ENCODE measurements at regions not wholly inside any gene's neighbourhood (a gene's known extent, or its start where the extent isn't known, plus 50 kb on each side); places are given as distances from the start of the nearest gene placed in this dataset.
A peak's percentile ranks its signal among the peaks of the same experiment; 100 is the strongest.

GRCh38 chr7:46468753-46469356 lies 547.8 kb upstream of the IGFBP3 start:
- Histone ChIP-seq H3K27me3 (ENCODE audit: control insufficient read depth, insufficient read depth, low read length) (no peaks in the 10 kb centered on the region), H3K4me3 (ENCODE audit: low read depth, low read length) (no peak overlapping the region), H3K9me3 (ENCODE audit: control insufficient read depth, insufficient read depth, low read length) (peaks cover 45% of the 10 kb centered on the region), H3K27ac (ENCODE audit: low read depth, low read length) (no peak overlapping the region)
- ChIA-PET CTCF (no interaction called here), POLR2A (no interaction called here)
- no peak for TF ChIP-seq CTCF (IDR thresholded peaks at IDR 0.05; ENCODE audit: low read depth, low read length)
- DNase-seq (ENCODE audit: low read depth, low spot score), result no peak

- POLR2A ChIA-PET, result no interaction called here
- CTCF ChIA-PET, result interaction anchor here (1.9 kb wide), 1 partner anchor 23 kb away, joined by 7 read pairs; no protein-coding TSS in a partner anchor
- Histone ChIP-seq H3K27ac (ENCODE audit: low read depth, low read length) (no peak overlapping the region), H3K4me3 (ENCODE audit: low read depth, low read length) (no peak overlapping the region), H3K9me3 (ENCODE audit: control insufficient read depth, insufficient read depth, low read length) (peaks cover 26% of the 10 kb centered on the region), H3K27me3 (ENCODE audit: control insufficient read depth, insufficient read depth, low read length) (no peaks in the 10 kb centered on the region)
- DNase-seq (ENCODE audit: low read depth, low spot score), result no peak
- no peak for TF ChIP-seq CTCF (IDR thresholded peaks at IDR 0.05; ENCODE audit: low read depth, low read length)
These were observed 542.1 kb upstream of the IGFBP3 start for GRCh38 chr7:46463170-46463569.

- ChIA-PET POLR2A (no interaction called here), CTCF (no interaction called here)
- Histone ChIP-seq H3K27ac (ENCODE audit: low read depth, low read length) (peak overlapping the region; percentile 32), H3K4me3 (ENCODE audit: low read depth, low read length) (no peak overlapping the region), H3K9me3 (ENCODE audit: control insufficient read depth, insufficient read depth, low read length) (peaks cover 13% of the 10 kb centered on the region), H3K27me3 (ENCODE audit: control insufficient read depth, insufficient read depth, low read length) (no peaks in the 10 kb centered on the region)
- TF ChIP-seq CTCF (IDR thresholded peaks at IDR 0.05; ENCODE audit: low read depth, low read length), result no peak
- DNase-seq (ENCODE audit: low read depth, low spot score), result peak; percentile 24
These were observed 540.3 kb upstream of the IGFBP3 start for GRCh38 chr7:46461334-46461777.

GRCh38 chr7:46459942-46460341 lies 538.9 kb upstream of the IGFBP3 start:
- POLR2A ChIA-PET, result no interaction called here
- no peak for DNase-seq (ENCODE audit: low read depth, low spot score)

GRCh38 chr7:46454816-46455215 lies 533.7 kb upstream of the IGFBP3 start:
- TF ChIP-seq CTCF (IDR thresholded peaks at IDR 0.05; ENCODE audit: low read depth, low read length), result no peak
- Histone ChIP-seq H3K27me3 (ENCODE audit: control insufficient read depth, insufficient read depth, low read length) (no peaks in the 10 kb centered on the region), H3K4me3 (ENCODE audit: low read depth, low read length) (no peak overlapping the region), H3K27ac (ENCODE audit: low read depth, low read length) (no peak overlapping the region), H3K9me3 (ENCODE audit: control insufficient read depth, insufficient read depth, low read length) (no peaks in the 10 kb centered on the region)
- DNase-seq (ENCODE audit: low read depth, low spot score), result no peak
- ChIA-PET CTCF (no interaction called here), POLR2A (no interaction called here)

More at GRCh38 chr7:46459942-46460341, 538.9 kb upstream of the IGFBP3 start:
- Histone ChIP-seq H3K9me3 (ENCODE audit: control insufficient read depth, insufficient read depth, low read length) (peaks cover 7% of the 10 kb centered on the region), H3K27me3 (ENCODE audit: control insufficient read depth, insufficient read depth, low read length) (no peaks in the 10 kb centered on the region), H3K4me3 (ENCODE audit: low read depth, low read length) (no peak overlapping the region), H3K27ac (ENCODE audit: low read depth, low read length) (no peak overlapping the region)
- CTCF ChIA-PET, result no interaction called here
- no peak for TF ChIP-seq CTCF (IDR thresholded peaks at IDR 0.05; ENCODE audit: low read depth, low read length)
